OCI-LY3 (cell line): ENCODE measurements at regions not wholly inside any gene's neighbourhood (a gene's known extent, or its start where the extent isn't known, plus 50 kb on each side); places are given as distances from the start of the nearest gene placed in this dataset.

Experiments
- EZH2phosphoT487 ChIP-seq: fragments of 200-600 bp; shearing (Covaris generic); IDR thresholded peaks from 2 replicates; pipeline ENCODE4 v1.6.1; 2018; ENCODE audit warnings: antibody characterized with exemption, mixed run types, low read depth
- TF ChIP-seq, protein P1 (sequence below): fragments of 200-600, 300-600 bp; sonication (generic); IDR thresholded peaks from 2 replicates; pipeline ENCODE4 v1.5.1; 2014; ENCODE audit warnings: antibody characterized with exemption, low read length, low read depth

- TF ChIP-seq, protein P1, sequence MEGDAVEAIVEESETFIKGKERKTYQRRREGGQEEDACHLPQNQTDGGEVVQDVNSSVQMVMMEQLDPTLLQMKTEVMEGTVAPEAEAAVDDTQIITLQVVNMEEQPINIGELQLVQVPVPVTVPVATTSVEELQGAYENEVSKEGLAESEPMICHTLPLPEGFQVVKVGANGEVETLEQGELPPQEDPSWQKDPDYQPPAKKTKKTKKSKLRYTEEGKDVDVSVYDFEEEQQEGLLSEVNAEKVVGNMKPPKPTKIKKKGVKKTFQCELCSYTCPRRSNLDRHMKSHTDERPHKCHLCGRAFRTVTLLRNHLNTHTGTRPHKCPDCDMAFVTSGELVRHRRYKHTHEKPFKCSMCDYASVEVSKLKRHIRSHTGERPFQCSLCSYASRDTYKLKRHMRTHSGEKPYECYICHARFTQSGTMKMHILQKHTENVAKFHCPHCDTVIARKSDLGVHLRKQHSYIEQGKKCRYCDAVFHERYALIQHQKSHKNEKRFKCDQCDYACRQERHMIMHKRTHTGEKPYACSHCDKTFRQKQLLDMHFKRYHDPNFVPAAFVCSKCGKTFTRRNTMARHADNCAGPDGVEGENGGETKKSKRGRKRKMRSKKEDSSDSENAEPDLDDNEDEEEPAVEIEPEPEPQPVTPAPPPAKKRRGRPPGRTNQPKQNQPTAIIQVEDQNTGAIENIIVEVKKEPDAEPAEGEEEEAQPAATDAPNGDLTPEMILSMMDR = no peak
- no peak for TF ChIP-seq EZH2phosphoT487
These were observed 75.9 kb upstream of the CRY1 start for GRCh38 chr12:107169200-107169599.
